Epithelial cell of prostate (primary cell): ENCODE measurements at regions not wholly inside any gene's neighbourhood (a gene's known extent, or its start where the extent isn't known, plus 50 kb on each side); places are given as distances from the start of the nearest gene placed in this dataset.

Source experiments
- DNase-seq: peaks from one replicate; pipeline ENCODE4 v3.0.0-alpha.2; 2011; ENCODE audit warnings: low read depth, low spot score
- H3K27ac ChIP-seq: fragments of 450-650 bp; 2 replicates; pipeline ENCODE4 v1.5.1; 2017; ENCODE audit warnings: mild to moderate bottlenecking

- no peak for DNase-seq
- H3K27ac ChIP-seq, result no peak overlapping the region
Measured at GRCh38 chr14:97408503-97408902, 611.3 kb downstream of the VRK1 start.

- DNase-seq, result no peak
- H3K27ac ChIP-seq, result no peak overlapping the region
Measured at GRCh38 chr14:97408937-97409815, 612.0 kb downstream of the VRK1 start.

GRCh38 chr14:97410667-97411620 is 613.8 kb downstream of the VRK1 start:
- DNase-seq, result no peak

GRCh38 chr14:97411938-97412612 is 614.9 kb downstream of the VRK1 start:
- no peak for DNase-seq
- no peak overlapping the region for H3K27ac ChIP-seq

More at GRCh38 chr14:97410667-97411620, 613.8 kb downstream of the VRK1 start:
- H3K27ac ChIP-seq, result no peak overlapping the region

- no peak for DNase-seq
- H3K27ac ChIP-seq, result no peak overlapping the region
Measured at GRCh38 chr14:97413022-97413539, 615.9 kb downstream of the VRK1 start.

- DNase-seq, result no peak
- no peak overlapping the region for H3K27ac ChIP-seq
Measured at GRCh38 chr14:97413966-97414717, 617.0 kb downstream of the VRK1 start.

GRCh38 chr14:97414718-97415098 is 617.5 kb downstream of the VRK1 start:
- no peak for DNase-seq
- H3K27ac ChIP-seq, result no peak overlapping the region

GRCh38 chr14:97415907-97416306 is 618.7 kb downstream of the VRK1 start:
- no peak for DNase-seq
- no peak overlapping the region for H3K27ac ChIP-seq

GRCh38 chr14:97416550-97416949 is 619.4 kb downstream of the VRK1 start:
- DNase-seq, result no peak
- H3K27ac ChIP-seq, result no peak overlapping the region

GRCh38 chr14:97417331-97417730 is 620.1 kb downstream of the VRK1 start:
- H3K27ac ChIP-seq, result no peak overlapping the region
- DNase-seq, result no peak

GRCh38 chr14:97420211-97420610 is 623.0 kb downstream of the VRK1 start:
- no peak overlapping the region for H3K27ac ChIP-seq
- no peak for DNase-seq

- H3K27ac ChIP-seq, result no peak overlapping the region
- DNase-seq, result no peak
Measured at GRCh38 chr14:97426776-97427175, 629.6 kb downstream of the VRK1 start.

- DNase-seq, result no peak
- no peak overlapping the region for H3K27ac ChIP-seq
Measured at GRCh38 chr14:97428808-97429440, 631.7 kb downstream of the VRK1 start.

GRCh38 chr14:97432586-97432985 is 635.4 kb downstream of the VRK1 start:
- H3K27ac ChIP-seq, result no peak overlapping the region
- no peak for DNase-seq

GRCh38 chr14:97441740-97442362 is 644.7 kb downstream of the VRK1 start:
- no peak overlapping the region for H3K27ac ChIP-seq
- DNase-seq, result no peak

- no peak for DNase-seq
- no peak overlapping the region for H3K27ac ChIP-seq
Measured at GRCh38 chr14:97442363-97442762, 645.2 kb downstream of the VRK1 start.

GRCh38 chr14:97443412-97443811 is 646.2 kb downstream of the VRK1 start:
- DNase-seq, result no peak
- H3K27ac ChIP-seq, result no peak overlapping the region

- DNase-seq, result no peak
- no peak overlapping the region for H3K27ac ChIP-seq
Measured at GRCh38 chr14:97444248-97444647, 647.1 kb downstream of the VRK1 start.

- no peak overlapping the region for H3K27ac ChIP-seq
Measured at GRCh38 chr14:97445367-97445766, 648.2 kb downstream of the VRK1 start.

More at GRCh38 chr14:97445367-97445766, 648.2 kb downstream of the VRK1 start:
- DNase-seq, result no peak
